HEK293 (cell line): ENCODE measurements at regions not wholly inside any gene's neighbourhood (a gene's known extent, or its start where the extent isn't known, plus 50 kb on each side); places are given as distances from the start of the nearest gene placed in this dataset.

ENCODE experiments used
- BCL11B ChIP-seq: fragments of 450-650 bp; formaldehyde crosslinking; IDR thresholded peaks from 2 replicates; pipeline ENCODE4 v1.5.1; 2016; ENCODE audit warnings: low read depth, missing biosample characterization, missing genetic modification characterization
- EGR2 ChIP-seq: fragments of 450-650 bp; formaldehyde crosslinking; IDR thresholded peaks from 2 replicates; pipeline ENCODE4 v1.5.1; 2016; ENCODE audit warnings: low read depth, missing biosample characterization, missing genetic modification characterization
- GLIS2 ChIP-seq: fragments of 450-650 bp; formaldehyde crosslinking; IDR thresholded peaks from 2 replicates; pipeline ENCODE4 v1.5.1; 2016; ENCODE audit warnings: missing biosample characterization, missing genetic modification characterization
- REPIN1 ChIP-seq: fragments of 450-650 bp; formaldehyde crosslinking; IDR thresholded peaks from 2 replicates; pipeline ENCODE4 v1.5.1; 2017; ENCODE audit warnings: missing biosample characterization, missing genetic modification characterization, low read depth
- ZBTB8A ChIP-seq: fragments of 450-650 bp; formaldehyde crosslinking; IDR thresholded peaks from 2 replicates; pipeline ENCODE4 v1.5.1; 2016; ENCODE audit warnings: missing biosample characterization, missing genetic modification characterization
- ZNF132 ChIP-seq: fragments of 450-650 bp; formaldehyde crosslinking; IDR thresholded peaks from 2 replicates; pipeline ENCODE4 v1.5.1; 2017; ENCODE audit warnings: missing biosample characterization, missing genetic modification characterization, borderline replicate concordance
- ZNF140 ChIP-seq: fragments of 450-650 bp; formaldehyde crosslinking; IDR thresholded peaks from 2 replicates; pipeline ENCODE4 v1.5.1; 2016; ENCODE audit warnings: missing biosample characterization, missing genetic modification characterization
- ZNF155 ChIP-seq: fragments of 450-650 bp; formaldehyde crosslinking; IDR thresholded peaks from 2 replicates; pipeline ENCODE4 v1.5.1; 2016; ENCODE audit warnings: missing biosample characterization, missing genetic modification characterization
- ZNF157 ChIP-seq: fragments of 450-650 bp; formaldehyde crosslinking; IDR thresholded peaks from 2 replicates; pipeline ENCODE4 v1.5.1; 2016; ENCODE audit warnings: missing biosample characterization, missing genetic modification characterization
- ZNF174 ChIP-seq: fragments of 450-650 bp; formaldehyde crosslinking; IDR thresholded peaks from 2 replicates; pipeline ENCODE4 v1.5.0; 2017; ENCODE audit warnings: missing biosample characterization, mild to moderate bottlenecking, missing genetic modification characterization
- ZNF292 ChIP-seq: fragments of 450-650 bp; formaldehyde crosslinking; IDR thresholded peaks from 2 replicates; pipeline ENCODE4 v1.5.1; 2016; ENCODE audit warnings: low read depth, missing biosample characterization, missing genetic modification characterization, borderline replicate concordance
- ZNF394 ChIP-seq: fragments of 450-650 bp; formaldehyde crosslinking; IDR thresholded peaks from 2 replicates; pipeline ENCODE4 v1.5.1; 2016; ENCODE audit warnings: missing biosample characterization, missing genetic modification characterization, mild to moderate bottlenecking, moderate library complexity, borderline replicate concordance
- ZNF398 ChIP-seq: fragments of 450-650 bp; formaldehyde crosslinking; IDR thresholded peaks from 2 replicates; pipeline ENCODE4 v1.5.1; 2017; ENCODE audit warnings: missing biosample characterization, missing genetic modification characterization
- ZNF518A ChIP-seq: fragments of 450-650 bp; formaldehyde crosslinking; conservative IDR thresholded peaks from 2 replicates; pipeline ENCODE4 v1.5.1; 2016; ENCODE audit warnings: low read depth, missing biosample characterization, missing genetic modification characterization
- ZNF530 ChIP-seq: fragments of 450-650 bp; formaldehyde crosslinking; IDR thresholded peaks from 2 replicates; pipeline ENCODE4 v1.5.1; 2016; ENCODE audit warnings: low read depth, missing biosample characterization, missing genetic modification characterization
- ZNF610 ChIP-seq: fragments of 450-650 bp; formaldehyde crosslinking; IDR thresholded peaks from 2 replicates; pipeline ENCODE4 v1.5.1; 2016; ENCODE audit warnings: missing biosample characterization, missing genetic modification characterization, borderline replicate concordance
- ZNF629 ChIP-seq: fragments of 450-650 bp; formaldehyde crosslinking; IDR thresholded peaks from 2 replicates; pipeline ENCODE4 v1.5.1; 2017; ENCODE audit warnings: missing biosample characterization, missing genetic modification characterization
- ZNF639 ChIP-seq: fragments of 450-650 bp; formaldehyde crosslinking; IDR thresholded peaks from 2 replicates; pipeline ENCODE4 v1.5.1; 2016; ENCODE audit warnings: missing biosample characterization, missing genetic modification characterization
- ZNF654 ChIP-seq: fragments of 450-650 bp; formaldehyde crosslinking; IDR thresholded peaks from 2 replicates; pipeline ENCODE4 v1.5.1; 2016; ENCODE audit warnings: low read depth, missing biosample characterization, missing genetic modification characterization
- ZNF777 ChIP-seq: fragments of 450-650 bp; formaldehyde crosslinking; IDR thresholded peaks from 2 replicates; pipeline ENCODE4 v1.5.1; 2017; ENCODE audit warnings: missing biosample characterization, missing genetic modification characterization, borderline replicate concordance
- ZNF843 ChIP-seq: fragments of 450-650 bp; formaldehyde crosslinking; IDR thresholded peaks from 2 replicates; pipeline ENCODE4 v1.5.1; 2016; ENCODE audit warnings: missing biosample characterization, missing genetic modification characterization
- ZSCAN30 ChIP-seq: fragments of 450-650 bp; IDR thresholded peaks from 2 replicates; pipeline ENCODE4 v1.5.1; 2018; ENCODE audit warnings: missing biosample characterization, mild to moderate bottlenecking, missing genetic modification characterization, moderate library complexity
- ZSCAN4 ChIP-seq: fragments of 450-650 bp; formaldehyde crosslinking; IDR thresholded peaks from 2 replicates; pipeline ENCODE4 v1.5.1; 2017; ENCODE audit warnings: missing biosample characterization, missing genetic modification characterization
- TF ChIP-seq, protein P1 (sequence below): fragments of 450-650 bp; formaldehyde crosslinking; IDR thresholded peaks from 2 replicates; pipeline ENCODE4 v1.5.1; 2016; ENCODE audit warnings: missing biosample characterization, missing genetic modification characterization
- TF ChIP-seq, protein P2 (sequence below): fragments of 450-650 bp; formaldehyde crosslinking; IDR thresholded peaks from 2 replicates; pipeline ENCODE4 v1.5.1; 2016; ENCODE audit warnings: missing biosample characterization, missing genetic modification characterization

GRCh38 chr9:87270221-87270847 lies 227.3 kb upstream of the DAPK1 start (continued):
- peak; percentile 41; the same call in 1 of the 2 replicates for TF ChIP-seq EGR2 (tag by site-specific recombination)
- TF ChIP-seq ZNF132 (tag by site-specific recombination), result no peak
- peak; percentile 35; the same call in 1 of the 2 replicates for TF ChIP-seq ZNF518A (tag by site-specific recombination)
- 0 out of 2 replicates have a peak, but pooled peaks have one; percentile 23 for TF ChIP-seq ZBTB8A
- no peak for TF ChIP-seq ZNF174 (tag by site-specific recombination)
- no peak for TF ChIP-seq ZNF155 (tag by site-specific recombination)
- TF ChIP-seq, protein P1, sequence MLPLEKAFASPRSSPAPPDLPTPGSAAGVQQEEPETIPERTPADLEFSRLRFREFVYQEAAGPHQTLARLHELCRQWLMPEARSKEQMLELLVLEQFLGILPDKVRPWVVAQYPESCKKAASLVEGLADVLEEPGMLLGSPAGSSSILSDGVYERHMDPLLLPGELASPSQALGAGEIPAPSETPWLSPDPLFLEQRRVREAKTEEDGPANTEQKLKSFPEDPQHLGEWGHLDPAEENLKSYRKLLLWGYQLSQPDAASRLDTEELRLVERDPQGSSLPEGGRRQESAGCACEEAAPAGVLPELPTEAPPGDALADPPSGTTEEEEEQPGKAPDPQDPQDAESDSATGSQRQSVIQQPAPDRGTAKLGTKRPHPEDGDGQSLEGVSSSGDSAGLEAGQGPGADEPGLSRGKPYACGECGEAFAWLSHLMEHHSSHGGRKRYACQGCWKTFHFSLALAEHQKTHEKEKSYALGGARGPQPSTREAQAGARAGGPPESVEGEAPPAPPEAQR, result no peak
- TF ChIP-seq ZNF292 (tag by site-specific recombination), result no peak
- TF ChIP-seq ZNF777 (tag by site-specific recombination), result no peak
- no peak for TF ChIP-seq ZSCAN30 (tag by site-specific recombination)
- peak; percentile 20; the same call in 1 of the 2 replicates for TF ChIP-seq ZNF843 (tag by site-specific recombination)
- peak; percentile 79 for TF ChIP-seq ZNF398 (tag by site-specific recombination)
- TF ChIP-seq REPIN1 (tag by site-specific recombination), result no peak
- TF ChIP-seq ZNF639 (tag by site-specific recombination), result no peak
- no peak for TF ChIP-seq ZNF530 (tag by site-specific recombination)
- TF ChIP-seq BCL11B (tag by site-specific recombination), result no peak
- TF ChIP-seq ZNF629, result peak; percentile 83
- TF ChIP-seq ZNF610 (tag by site-specific recombination), result no peak
- no peak for TF ChIP-seq ZNF140 (tag by site-specific recombination)
- no peak for TF ChIP-seq ZNF157 (tag by site-specific recombination)
- TF ChIP-seq ZNF394, result no peak
- TF ChIP-seq ZNF654 (tag by site-specific recombination), result no peak
- peak; percentile 77 for TF ChIP-seq ZSCAN4
- no peak for TF ChIP-seq GLIS2 (tag by site-specific recombination)
- TF ChIP-seq, protein P2, sequence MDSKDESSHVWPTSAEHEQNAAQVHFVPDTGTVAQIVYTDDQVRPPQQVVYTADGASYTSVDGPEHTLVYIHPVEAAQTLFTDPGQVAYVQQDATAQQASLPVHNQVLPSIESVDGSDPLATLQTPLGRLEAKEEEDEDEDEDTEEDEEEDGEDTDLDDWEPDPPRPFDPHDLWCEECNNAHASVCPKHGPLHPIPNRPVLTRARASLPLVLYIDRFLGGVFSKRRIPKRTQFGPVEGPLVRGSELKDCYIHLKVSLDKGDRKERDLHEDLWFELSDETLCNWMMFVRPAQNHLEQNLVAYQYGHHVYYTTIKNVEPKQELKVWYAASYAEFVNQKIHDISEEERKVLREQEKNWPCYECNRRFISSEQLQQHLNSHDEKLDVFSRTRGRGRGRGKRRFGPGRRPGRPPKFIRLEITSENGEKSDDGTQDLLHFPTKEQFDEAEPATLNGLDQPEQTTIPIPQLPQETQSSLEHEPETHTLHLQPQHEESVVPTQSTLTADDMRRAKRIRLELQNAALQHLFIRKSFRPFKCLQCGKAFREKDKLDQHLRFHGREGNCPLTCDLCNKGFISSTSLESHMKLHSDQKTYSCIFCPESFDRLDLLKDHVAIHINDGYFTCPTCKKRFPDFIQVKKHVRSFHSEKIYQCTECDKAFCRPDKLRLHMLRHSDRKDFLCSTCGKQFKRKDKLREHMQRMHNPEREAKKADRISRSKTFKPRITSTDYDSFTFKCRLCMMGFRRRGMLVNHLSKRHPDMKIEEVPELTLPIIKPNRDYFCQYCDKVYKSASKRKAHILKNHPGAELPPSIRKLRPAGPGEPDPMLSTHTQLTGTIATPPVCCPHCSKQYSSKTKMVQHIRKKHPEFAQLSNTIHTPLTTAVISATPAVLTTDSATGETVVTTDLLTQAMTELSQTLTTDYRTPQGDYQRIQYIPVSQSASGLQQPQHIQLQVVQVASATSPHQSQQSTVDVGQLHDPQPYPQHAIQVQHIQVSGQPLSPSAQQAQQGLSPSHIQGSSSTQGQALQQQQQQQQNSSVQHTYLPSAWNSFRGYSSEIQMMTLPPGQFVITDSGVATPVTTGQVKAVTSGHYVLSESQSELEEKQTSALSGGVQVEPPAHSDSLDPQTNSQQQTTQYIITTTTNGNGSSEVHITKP (tag by site-specific recombination), result peak; percentile 82
